ENCODE measurements at regions not wholly inside any gene's neighbourhood (a gene's known extent, or its start where the extent isn't known, plus 50 kb on each side); places are given as distances from the start of the nearest gene placed in this dataset.

DNA sequence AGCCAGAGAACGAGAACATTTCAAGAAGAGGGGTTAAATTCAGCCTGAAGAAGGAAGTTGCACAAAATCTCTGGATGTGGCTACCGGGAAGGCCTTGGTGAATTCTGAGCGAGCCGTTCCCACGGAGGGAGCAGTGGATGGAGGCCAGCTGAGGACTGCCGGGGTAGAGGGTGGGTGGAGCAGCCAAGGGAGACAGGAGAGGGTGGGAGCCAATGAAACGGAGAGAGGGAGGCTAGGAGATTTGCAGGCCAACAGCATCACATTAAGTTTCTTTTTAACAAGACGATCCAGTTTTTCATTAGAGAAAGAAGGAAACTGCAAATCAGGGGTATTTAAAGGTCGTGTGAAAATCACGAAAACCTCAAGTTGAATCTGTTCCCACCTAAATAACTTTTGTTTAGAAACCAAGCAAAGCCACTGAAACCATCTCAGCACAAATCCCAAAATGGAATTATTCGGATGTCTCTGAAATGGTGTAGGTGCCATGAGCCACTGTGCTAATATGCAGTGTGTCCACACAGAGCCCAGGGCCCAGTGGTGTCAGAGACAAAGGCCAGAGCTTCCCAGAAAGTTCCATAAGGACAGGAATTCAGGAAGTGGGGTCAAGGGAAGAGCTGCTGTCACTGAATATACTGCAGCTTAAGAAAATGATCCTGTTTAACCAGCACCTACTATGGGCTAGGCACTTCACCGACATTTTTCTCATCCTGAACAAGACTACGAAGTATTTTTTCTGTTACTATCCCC, 59.7 kb upstream of the SLC35C1 start:
- no peak for TF ChIP-seq SIN3A (IDR thresholded peaks at IDR 0.05; ENCODE audit: borderline replicate concordance, insufficient read depth, low read length)
- TF ChIP-seq POLR2AphosphoS5 (IDR thresholded peaks at IDR 0.05; ENCODE audit: low read depth, low read length): no peak
- TF ChIP-seq FOXP2 (optimal IDR thresholded peaks at IDR 0.05; ENCODE audit: borderline replicate concordance, extremely low read depth, extremely low read length, insufficient read depth): no peak
- TF ChIP-seq REST (IDR thresholded peaks at IDR 0.05; ENCODE audit: insufficient read depth in 1 of 2, low read depth in 2 of 2, low read length in 2 of 2): no peak
- TF ChIP-seq TAF1 (IDR thresholded peaks at IDR 0.05; ENCODE audit: borderline replicate concordance, insufficient read depth, low read length): no peak

GRCh38 chr11:45743556-45744468, 61.1 kb upstream of the SLC35C1 start:
- no peak for TF ChIP-seq REST (IDR thresholded peaks at IDR 0.05; ENCODE audit: insufficient read depth in 1 of 2, low read depth in 2 of 2, low read length in 2 of 2)

DNA sequence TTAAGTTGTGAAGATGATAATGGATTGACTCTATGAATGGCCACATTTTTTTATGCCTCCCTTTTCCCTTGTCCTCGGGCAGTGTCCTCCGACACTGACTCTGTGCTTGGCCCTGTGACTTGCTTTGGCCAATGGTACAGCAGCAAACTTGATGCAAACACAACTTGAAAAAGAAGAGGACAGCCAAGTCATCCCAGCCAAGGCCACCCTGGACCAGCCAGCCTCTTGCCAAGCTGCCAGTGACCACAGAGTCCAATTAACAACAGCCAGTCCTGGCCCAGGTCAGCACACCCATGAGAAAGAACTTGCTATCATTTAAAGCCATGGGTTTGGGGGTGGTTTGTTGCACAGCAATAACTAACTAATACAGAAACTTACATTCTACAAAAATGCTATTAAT, 63.4 kb upstream of the SLC35C1 start:
- TF ChIP-seq TAF1 (IDR thresholded peaks at IDR 0.05; ENCODE audit: borderline replicate concordance, insufficient read depth, low read length): no peak
- TF ChIP-seq SIN3A (IDR thresholded peaks at IDR 0.05; ENCODE audit: borderline replicate concordance, insufficient read depth, low read length): no peak
- no peak for TF ChIP-seq POLR2AphosphoS5 (IDR thresholded peaks at IDR 0.05; ENCODE audit: low read depth, low read length)
- no peak for TF ChIP-seq REST (IDR thresholded peaks at IDR 0.05; ENCODE audit: insufficient read depth in 1 of 2, low read depth in 2 of 2, low read length in 2 of 2)
- TF ChIP-seq FOXP2 (optimal IDR thresholded peaks at IDR 0.05; ENCODE audit: borderline replicate concordance, extremely low read depth, extremely low read length, insufficient read depth): no peak

DNA sequence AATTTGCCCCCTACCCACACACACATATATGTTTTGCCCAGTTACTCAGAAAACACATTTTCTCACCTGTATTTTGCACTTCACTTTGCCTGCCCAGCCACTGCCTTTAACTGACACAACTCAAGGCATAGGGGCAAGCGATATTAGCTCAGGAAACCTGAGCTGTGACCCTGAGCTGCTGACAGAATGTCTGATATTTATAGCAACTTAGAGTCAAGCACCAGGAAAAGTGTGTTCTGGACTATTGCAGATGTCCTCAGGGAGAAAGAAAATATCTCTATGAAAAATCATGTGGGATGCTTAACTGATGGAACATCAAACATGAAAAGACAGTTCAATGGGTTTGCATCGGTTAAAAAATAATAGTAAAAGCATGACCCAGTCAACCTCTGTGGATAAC, 63.9 kb upstream of the SLC35C1 start:
- TF ChIP-seq TAF1 (IDR thresholded peaks at IDR 0.05; ENCODE audit: borderline replicate concordance, insufficient read depth, low read length) (no peak), REST (IDR thresholded peaks at IDR 0.05; ENCODE audit: insufficient read depth in 1 of 2, low read depth in 2 of 2, low read length in 2 of 2) (no peak), FOXP2 (optimal IDR thresholded peaks at IDR 0.05; ENCODE audit: borderline replicate concordance, extremely low read depth, extremely low read length, insufficient read depth) (no peak), SIN3A (IDR thresholded peaks at IDR 0.05; ENCODE audit: borderline replicate concordance, insufficient read depth, low read length) (no peak), POLR2AphosphoS5 (IDR thresholded peaks at IDR 0.05; ENCODE audit: low read depth, low read length) (no peak)

Data from PFSK-1 (cell line).